Right atrium auricular region (tissue), 2 donors: ENCODE measurements at regions not wholly inside any gene's neighbourhood (a gene's known extent, or its start where the extent isn't known, plus 50 kb on each side); places are given as distances from the start of the nearest gene placed in this dataset.

Source experiments
- DNase-seq: peaks from one replicate; pipeline ENCODE4 v3.0.0-alpha.2; 2019; ENCODE audit warnings: low spot score
- H3K27ac ChIP-seq, 2 donors: fragments of 200-600 bp; sonication (generic); 1 replicate in 1 of 2; 2 replicates in 1 of 2; pipeline ENCODE4 v1.5.1; 2016 to 2019
- H3K27me3 ChIP-seq, 2 donors: fragments of 200-600 bp; sonication (generic); one replicate each; pipeline versions ENCODE4 v1.5.1 to v1.6.0; 2017 to 2019
- H3K36me3 ChIP-seq: fragments of 200-600 bp; sonication (generic); one replicate; pipeline ENCODE4 v1.5.1; 2016
- H3K4me1 ChIP-seq, 2 donors: fragments of 200-600 bp; sonication (generic); one replicate each; pipeline versions ENCODE4 v1.5.1 to v1.6.0; 2017 to 2019
- H3K4me3 ChIP-seq, 2 donors: fragments of 200-600 bp; sonication (generic); 1 replicate in 1 of 2; 2 replicates in 1 of 2; pipeline ENCODE4 v1.5.1; 2017 to 2019; ENCODE audit warnings: mild to moderate bottlenecking in 1 of 2, moderate library complexity in 1 of 2
- H3K9me3 ChIP-seq, 2 donors: fragments of 200-600 bp; sonication (generic); one replicate each; pipeline ENCODE4 v1.5.1; 2019
- TF ChIP-seq, protein P1 (sequence below), 2 donors: fragments of 200-600 bp; sonication (generic); IDR thresholded peaks; one replicate each; pipeline ENCODE4 v1.5.1; 2019; ENCODE audit warnings: antibody characterized with exemption in 2 of 2

GRCh38 chr6:106752641-106753040 lies 123.3 kb downstream of the QRSL1 start:
- no peak for DNase-seq
- Histone ChIP-seq H3K4me3 (no peak overlapping the region), H3K4me1 (no peaks in the 10 kb centered on the region), H3K9me3 (no peaks in the 10 kb centered on the region), H3K36me3 (no peaks in the 10 kb centered on the region), H3K27me3 (no peaks in the 10 kb centered on the region), H3K27ac (no peak overlapping the region)
- TF ChIP-seq, protein P1, sequence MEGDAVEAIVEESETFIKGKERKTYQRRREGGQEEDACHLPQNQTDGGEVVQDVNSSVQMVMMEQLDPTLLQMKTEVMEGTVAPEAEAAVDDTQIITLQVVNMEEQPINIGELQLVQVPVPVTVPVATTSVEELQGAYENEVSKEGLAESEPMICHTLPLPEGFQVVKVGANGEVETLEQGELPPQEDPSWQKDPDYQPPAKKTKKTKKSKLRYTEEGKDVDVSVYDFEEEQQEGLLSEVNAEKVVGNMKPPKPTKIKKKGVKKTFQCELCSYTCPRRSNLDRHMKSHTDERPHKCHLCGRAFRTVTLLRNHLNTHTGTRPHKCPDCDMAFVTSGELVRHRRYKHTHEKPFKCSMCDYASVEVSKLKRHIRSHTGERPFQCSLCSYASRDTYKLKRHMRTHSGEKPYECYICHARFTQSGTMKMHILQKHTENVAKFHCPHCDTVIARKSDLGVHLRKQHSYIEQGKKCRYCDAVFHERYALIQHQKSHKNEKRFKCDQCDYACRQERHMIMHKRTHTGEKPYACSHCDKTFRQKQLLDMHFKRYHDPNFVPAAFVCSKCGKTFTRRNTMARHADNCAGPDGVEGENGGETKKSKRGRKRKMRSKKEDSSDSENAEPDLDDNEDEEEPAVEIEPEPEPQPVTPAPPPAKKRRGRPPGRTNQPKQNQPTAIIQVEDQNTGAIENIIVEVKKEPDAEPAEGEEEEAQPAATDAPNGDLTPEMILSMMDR (IDR thresholded peaks at IDR 0.05): no peak

- DNase-seq: no peak
- no peaks in the 10 kb centered on the region for H3K36me3 ChIP-seq
- no peaks in the 10 kb centered on the region for H3K27me3 ChIP-seq
- H3K4me1 ChIP-seq: no peaks in the 10 kb centered on the region
- no peak overlapping the region for H3K27ac ChIP-seq
- H3K9me3 ChIP-seq: no peaks in the 10 kb centered on the region
- TF ChIP-seq, protein P1 (IDR thresholded peaks at IDR 0.05): no peak
- H3K4me3 ChIP-seq: no peak overlapping the region
Measured at GRCh38 chr6:106751501-106752252, 122.3 kb downstream of the QRSL1 start.

DNA sequence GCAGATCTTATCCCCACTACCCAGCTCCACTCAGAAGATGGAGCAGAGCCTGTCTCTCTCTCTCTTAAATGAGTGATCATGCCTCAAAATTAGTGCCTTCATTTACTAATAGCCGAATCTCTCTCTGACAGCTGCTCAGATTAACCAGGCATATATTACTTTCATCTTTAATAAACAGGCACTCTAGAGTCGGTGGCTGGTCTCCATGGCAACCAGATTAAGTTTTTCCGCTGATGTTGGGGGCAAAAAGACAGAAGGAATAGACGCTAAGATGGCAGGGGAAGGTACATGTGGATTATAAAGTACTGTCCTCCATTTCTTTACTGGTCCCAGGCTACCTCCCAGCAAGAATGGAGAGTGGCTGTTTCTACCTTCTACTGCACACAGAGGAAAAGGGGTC lies 121.6 kb downstream of the QRSL1 start:
- TF ChIP-seq, protein P1 (IDR thresholded peaks at IDR 0.05): no peak
- no peaks in the 10 kb centered on the region for H3K4me1 ChIP-seq
- H3K27me3 ChIP-seq: no peaks in the 10 kb centered on the region
- no peaks in the 10 kb centered on the region for H3K9me3 ChIP-seq
- H3K36me3 ChIP-seq: no peaks in the 10 kb centered on the region
- H3K27ac ChIP-seq: no peak overlapping the region
- H3K4me3 ChIP-seq: no peak overlapping the region
- no peak for DNase-seq

- H3K9me3 ChIP-seq: no peaks in the 10 kb centered on the region
- H3K4me1 ChIP-seq: no peaks in the 10 kb centered on the region
- H3K27me3 ChIP-seq: no peaks in the 10 kb centered on the region
- H3K4me3 ChIP-seq: no peak overlapping the region
- TF ChIP-seq, protein P1 (IDR thresholded peaks at IDR 0.05): no peak
- DNase-seq: no peak
- H3K36me3 ChIP-seq: no peaks in the 10 kb centered on the region
- H3K27ac ChIP-seq: no peak overlapping the region
Measured at GRCh38 chr6:106750142-106750918, 121.0 kb downstream of the QRSL1 start.

DNA sequence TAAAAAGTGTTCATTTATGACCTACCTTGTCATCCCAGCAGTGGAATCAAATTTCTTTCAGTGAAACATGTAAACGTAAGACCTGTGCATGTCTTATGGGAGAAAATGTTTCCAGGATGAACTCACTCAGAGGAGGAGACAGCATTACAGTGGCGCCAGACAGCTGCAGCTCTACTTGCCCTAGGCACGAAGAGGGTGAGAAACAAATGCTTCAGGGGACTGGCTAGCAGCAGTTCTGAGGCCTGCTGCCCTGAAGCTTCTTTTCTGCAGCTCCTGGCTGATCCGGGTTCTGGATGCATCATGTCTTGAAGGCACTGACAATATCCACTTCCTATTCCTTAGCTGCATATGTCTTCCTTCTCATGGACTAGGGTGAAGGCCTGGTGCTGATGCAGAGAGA lies 120.2 kb downstream of the QRSL1 start:
- no peak overlapping the region for H3K27ac ChIP-seq
- H3K36me3 ChIP-seq: no peaks in the 10 kb centered on the region
- H3K27me3 ChIP-seq: no peaks in the 10 kb centered on the region
- DNase-seq: no peak
- H3K4me3 ChIP-seq: no peak overlapping the region
- no peaks in the 10 kb centered on the region for H3K9me3 ChIP-seq
- H3K4me1 ChIP-seq: no peaks in the 10 kb centered on the region
- TF ChIP-seq, protein P1 (IDR thresholded peaks at IDR 0.05): no peak
